ENCODE measurements at regions not wholly inside any gene's neighbourhood (a gene's known extent, or its start where the extent isn't known, plus 50 kb on each side); places are given as distances from the start of the nearest gene placed in this dataset.
A peak's percentile ranks its signal among the peaks of the same experiment; 100 is the strongest.

DNA sequence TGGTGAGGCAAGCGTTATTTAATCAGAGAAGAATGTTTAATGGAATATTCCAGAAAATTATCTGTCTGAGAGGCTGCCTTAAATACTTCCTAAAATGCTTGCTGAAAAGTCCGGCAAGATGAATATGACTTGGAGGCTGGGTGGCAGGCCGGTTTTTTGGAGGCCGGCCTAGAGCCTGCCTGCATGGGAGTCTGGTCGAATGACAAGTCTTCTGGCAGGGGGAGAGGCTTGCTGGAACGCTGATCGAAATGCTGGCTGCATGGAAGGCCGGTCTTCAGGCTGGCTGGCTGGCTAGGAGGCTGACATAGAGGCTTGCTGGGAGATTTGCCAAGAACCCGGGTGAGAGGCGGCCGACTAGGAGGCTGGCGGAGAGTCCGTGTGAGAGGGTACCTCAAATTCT, 135.7 kb downstream of the OR13A1 start:
- Histone ChIP-seq H3K4me1 (ENCODE audit: control insufficient read depth, extremely low read depth, insufficient read depth, low read length) (no peaks in the 10 kb centered on the region), H3K79me2 (ENCODE audit: control insufficient read depth, insufficient read depth, low read length) (no peaks in the 10 kb centered on the region), H3K4me3 (replicated peaks in 1 of 4; ENCODE audit: control extremely low read depth in 1 of 4, insufficient read depth in 1 of 4, low read depth in 3 of 4, low read length in 4 of 4) (no peak overlapping the region), H3K27ac (ENCODE audit: insufficient read depth, low read length) (no peak overlapping the region), H3K27me3 (ENCODE audit: control insufficient read depth, insufficient read depth, low read length) (no peaks in the 10 kb centered on the region), H3K9me3 (ENCODE audit: control insufficient read depth, insufficient read depth, low read depth, low read length) (no peaks in the 10 kb centered on the region), H3K4me2 (ENCODE audit: extremely low read depth, insufficient read depth, low read length) (no peak overlapping the region), H3K36me3 (ENCODE audit: control insufficient read depth, insufficient read depth, low read length) (no peaks in the 10 kb centered on the region), H4K20me1 (ENCODE audit: control insufficient read depth, extremely low read depth, insufficient read depth, low read length) (no peaks in the 10 kb centered on the region), H3K9ac (ENCODE audit: insufficient read depth, low read length) (no peak overlapping the region), H2AFZ (ENCODE audit: low read length) (no peak overlapping the region)
- peak; percentile 3 to 42 for DNase-seq (ENCODE audit: low read depth in 2 of 2)
- TF ChIP-seq EZH2 (IDR thresholded peaks at IDR 0.05; ENCODE audit: low read length, missing control alignments) = no peak
- TF ChIP-seq, protein P1, sequence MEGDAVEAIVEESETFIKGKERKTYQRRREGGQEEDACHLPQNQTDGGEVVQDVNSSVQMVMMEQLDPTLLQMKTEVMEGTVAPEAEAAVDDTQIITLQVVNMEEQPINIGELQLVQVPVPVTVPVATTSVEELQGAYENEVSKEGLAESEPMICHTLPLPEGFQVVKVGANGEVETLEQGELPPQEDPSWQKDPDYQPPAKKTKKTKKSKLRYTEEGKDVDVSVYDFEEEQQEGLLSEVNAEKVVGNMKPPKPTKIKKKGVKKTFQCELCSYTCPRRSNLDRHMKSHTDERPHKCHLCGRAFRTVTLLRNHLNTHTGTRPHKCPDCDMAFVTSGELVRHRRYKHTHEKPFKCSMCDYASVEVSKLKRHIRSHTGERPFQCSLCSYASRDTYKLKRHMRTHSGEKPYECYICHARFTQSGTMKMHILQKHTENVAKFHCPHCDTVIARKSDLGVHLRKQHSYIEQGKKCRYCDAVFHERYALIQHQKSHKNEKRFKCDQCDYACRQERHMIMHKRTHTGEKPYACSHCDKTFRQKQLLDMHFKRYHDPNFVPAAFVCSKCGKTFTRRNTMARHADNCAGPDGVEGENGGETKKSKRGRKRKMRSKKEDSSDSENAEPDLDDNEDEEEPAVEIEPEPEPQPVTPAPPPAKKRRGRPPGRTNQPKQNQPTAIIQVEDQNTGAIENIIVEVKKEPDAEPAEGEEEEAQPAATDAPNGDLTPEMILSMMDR (conservative IDR thresholded peaks at IDR 0.05 in 1 of 2, IDR thresholded peaks at IDR 0.05 in 1 of 2; ENCODE audit: low read depth in 1 of 2, low read length in 2 of 2) = no peak

DNA sequence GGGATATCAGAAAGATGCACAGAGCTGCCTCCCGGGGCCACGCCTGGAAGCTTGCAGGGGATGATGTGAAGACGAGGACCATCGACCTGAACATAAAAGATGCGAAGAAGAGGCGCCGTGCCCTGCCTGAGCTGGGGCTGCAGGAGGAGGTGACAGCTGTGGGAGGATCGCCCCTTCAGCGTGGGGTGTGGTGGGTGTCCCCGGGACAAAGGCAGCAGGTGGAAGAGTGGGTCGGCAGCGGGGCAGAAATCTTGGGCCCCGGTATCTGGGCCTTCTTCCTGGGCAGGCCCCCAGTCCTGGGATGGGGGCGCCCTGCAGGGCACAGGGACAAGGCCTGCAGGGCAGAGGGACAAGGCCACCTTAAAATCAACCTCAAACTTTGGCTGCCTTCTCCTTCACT, 134.9 kb downstream of the OR13A1 start:
- Histone ChIP-seq H3K27me3 (ENCODE audit: control insufficient read depth, insufficient read depth, low read length) (no peaks in the 10 kb centered on the region), H4K20me1 (ENCODE audit: control insufficient read depth, extremely low read depth, insufficient read depth, low read length) (no peaks in the 10 kb centered on the region), H3K4me3 (replicated peaks in 1 of 4; ENCODE audit: control extremely low read depth in 1 of 4, insufficient read depth in 1 of 4, low read depth in 3 of 4, low read length in 4 of 4) (no peak overlapping the region), H2AFZ (ENCODE audit: low read length) (no peak overlapping the region), H3K79me2 (ENCODE audit: control insufficient read depth, insufficient read depth, low read length) (no peaks in the 10 kb centered on the region), H3K9me3 (ENCODE audit: control insufficient read depth, insufficient read depth, low read depth, low read length) (no peaks in the 10 kb centered on the region), H3K4me2 (ENCODE audit: extremely low read depth, insufficient read depth, low read length) (no peak overlapping the region), H3K27ac (ENCODE audit: insufficient read depth, low read length) (no peak overlapping the region), H3K4me1 (ENCODE audit: control insufficient read depth, extremely low read depth, insufficient read depth, low read length) (no peaks in the 10 kb centered on the region), H3K9ac (ENCODE audit: insufficient read depth, low read length) (no peak overlapping the region), H3K36me3 (ENCODE audit: control insufficient read depth, insufficient read depth, low read length) (no peaks in the 10 kb centered on the region)
- no peak for TF ChIP-seq EZH2 (IDR thresholded peaks at IDR 0.05; ENCODE audit: low read length, missing control alignments)
- TF ChIP-seq, protein P1 (conservative IDR thresholded peaks at IDR 0.05 in 1 of 2, IDR thresholded peaks at IDR 0.05 in 1 of 2; ENCODE audit: low read depth in 1 of 2, low read length in 2 of 2) = no peak
- no peak for DNase-seq (ENCODE audit: low read depth in 2 of 2)

DNA sequence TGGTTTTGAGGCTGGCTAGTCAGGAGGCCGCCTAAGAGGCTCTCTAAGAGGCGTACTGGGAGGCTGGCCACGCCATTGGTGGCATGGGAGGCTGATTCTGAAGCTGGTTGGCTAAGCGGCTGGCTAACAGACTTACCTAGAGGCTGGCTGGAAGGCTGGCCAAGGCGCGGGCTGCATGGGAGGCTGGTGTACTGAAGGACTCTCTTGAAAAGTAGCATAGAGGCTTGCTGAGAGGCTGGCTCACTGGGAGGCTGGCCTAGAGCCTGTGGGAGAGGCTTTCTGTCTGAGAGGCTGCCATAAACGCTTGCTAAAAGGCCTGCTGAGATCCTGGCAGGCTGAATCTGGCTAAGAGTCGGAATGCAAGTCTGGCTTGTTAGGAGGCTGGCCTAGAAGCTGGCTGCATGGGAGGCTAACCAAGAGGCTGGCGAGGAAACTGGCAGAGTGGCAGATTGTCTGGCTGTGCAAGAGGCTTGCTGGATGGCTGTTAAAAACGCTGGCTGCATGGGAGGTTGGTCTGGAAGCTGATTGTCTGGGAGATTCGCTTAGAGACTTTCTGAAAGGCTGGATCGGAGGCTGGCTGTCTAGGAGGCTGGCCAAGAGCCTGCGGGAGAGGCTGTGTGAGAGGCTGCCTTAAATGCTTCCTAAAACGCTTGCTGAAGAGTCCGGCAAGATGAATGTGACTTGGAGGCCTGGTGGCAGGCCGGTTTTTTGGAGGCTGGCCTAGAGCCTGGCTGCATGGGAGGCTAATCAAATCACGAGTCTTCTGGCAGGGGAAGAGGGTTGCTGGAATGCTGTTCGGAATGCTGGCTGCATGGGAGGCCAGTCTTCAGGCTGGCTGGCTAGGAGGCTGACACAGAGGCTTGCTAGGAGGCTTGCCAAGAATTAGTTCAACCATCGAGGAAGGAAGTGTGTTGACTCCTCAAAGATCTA, 134.2 kb downstream of the OR13A1 start:
- Histone ChIP-seq H3K79me2 (ENCODE audit: control insufficient read depth, insufficient read depth, low read length) (no peaks in the 10 kb centered on the region), H3K4me3 (replicated peaks in 1 of 4; ENCODE audit: control extremely low read depth in 1 of 4, insufficient read depth in 1 of 4, low read depth in 3 of 4, low read length in 4 of 4) (no peak overlapping the region), H2AFZ (ENCODE audit: low read length) (no peak overlapping the region), H3K27me3 (ENCODE audit: control insufficient read depth, insufficient read depth, low read length) (no peaks in the 10 kb centered on the region), H3K9ac (ENCODE audit: insufficient read depth, low read length) (no peak overlapping the region), H3K27ac (ENCODE audit: insufficient read depth, low read length) (no peak overlapping the region), H3K4me1 (ENCODE audit: control insufficient read depth, extremely low read depth, insufficient read depth, low read length) (no peaks in the 10 kb centered on the region), H3K36me3 (ENCODE audit: control insufficient read depth, insufficient read depth, low read length) (no peaks in the 10 kb centered on the region), H3K9me3 (ENCODE audit: control insufficient read depth, insufficient read depth, low read depth, low read length) (no peaks in the 10 kb centered on the region), H3K4me2 (ENCODE audit: extremely low read depth, insufficient read depth, low read length) (no peak overlapping the region), H4K20me1 (ENCODE audit: control insufficient read depth, extremely low read depth, insufficient read depth, low read length) (no peaks in the 10 kb centered on the region)
- TF ChIP-seq, protein P1 (conservative IDR thresholded peaks at IDR 0.05 in 1 of 2, IDR thresholded peaks at IDR 0.05 in 1 of 2; ENCODE audit: low read depth in 1 of 2, low read length in 2 of 2) = no peak
- TF ChIP-seq EZH2 (IDR thresholded peaks at IDR 0.05; ENCODE audit: low read length, missing control alignments) = no peak
- peak; percentile 56 to 66 for DNase-seq (ENCODE audit: low read depth in 2 of 2)

Data from fibroblast of lung (primary cell).